ENCODE measurements at regions not wholly inside any gene's neighbourhood (a gene's known extent, or its start where the extent isn't known, plus 50 kb on each side); places are given as distances from the start of the nearest gene placed in this dataset.

DNA sequence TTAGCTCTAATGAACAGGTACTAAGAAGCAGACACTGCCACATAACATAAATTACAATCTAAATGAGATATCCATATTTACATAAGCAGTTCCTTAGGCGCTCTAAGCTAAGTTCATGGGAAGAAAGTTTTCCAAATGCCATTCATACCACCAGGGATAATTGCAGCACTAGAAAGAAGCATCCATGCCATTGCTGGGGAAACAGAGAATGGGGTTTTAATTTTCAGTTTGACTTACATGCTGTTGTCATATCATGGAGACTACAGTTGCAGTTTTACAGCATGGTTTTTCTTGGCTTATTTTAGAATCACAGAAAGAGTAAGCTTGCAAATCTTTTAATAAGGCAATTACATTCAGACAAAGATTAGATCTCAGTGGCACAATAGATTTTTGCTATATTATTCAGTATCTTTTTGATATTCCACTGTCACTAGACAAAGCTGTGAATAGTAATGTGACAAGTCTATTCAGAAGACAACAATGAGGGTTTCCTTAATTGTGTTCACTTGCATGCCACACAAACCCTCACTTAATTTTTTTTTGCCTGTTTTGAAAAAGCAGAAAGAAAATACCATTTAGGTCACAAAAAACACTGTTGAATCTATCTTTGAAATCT lies 108.4 kb upstream of the ELAVL2 start:
- no peak overlapping the region for H3K4me3 ChIP-seq (ENCODE audit: low read depth, low read length)
- no peak for DNase-seq (ENCODE audit: low read depth)
- TF ChIP-seq, protein P1, sequence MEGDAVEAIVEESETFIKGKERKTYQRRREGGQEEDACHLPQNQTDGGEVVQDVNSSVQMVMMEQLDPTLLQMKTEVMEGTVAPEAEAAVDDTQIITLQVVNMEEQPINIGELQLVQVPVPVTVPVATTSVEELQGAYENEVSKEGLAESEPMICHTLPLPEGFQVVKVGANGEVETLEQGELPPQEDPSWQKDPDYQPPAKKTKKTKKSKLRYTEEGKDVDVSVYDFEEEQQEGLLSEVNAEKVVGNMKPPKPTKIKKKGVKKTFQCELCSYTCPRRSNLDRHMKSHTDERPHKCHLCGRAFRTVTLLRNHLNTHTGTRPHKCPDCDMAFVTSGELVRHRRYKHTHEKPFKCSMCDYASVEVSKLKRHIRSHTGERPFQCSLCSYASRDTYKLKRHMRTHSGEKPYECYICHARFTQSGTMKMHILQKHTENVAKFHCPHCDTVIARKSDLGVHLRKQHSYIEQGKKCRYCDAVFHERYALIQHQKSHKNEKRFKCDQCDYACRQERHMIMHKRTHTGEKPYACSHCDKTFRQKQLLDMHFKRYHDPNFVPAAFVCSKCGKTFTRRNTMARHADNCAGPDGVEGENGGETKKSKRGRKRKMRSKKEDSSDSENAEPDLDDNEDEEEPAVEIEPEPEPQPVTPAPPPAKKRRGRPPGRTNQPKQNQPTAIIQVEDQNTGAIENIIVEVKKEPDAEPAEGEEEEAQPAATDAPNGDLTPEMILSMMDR (IDR thresholded peaks at IDR 0.05; ENCODE audit: insufficient read depth, low read length), result no peak

DNA sequence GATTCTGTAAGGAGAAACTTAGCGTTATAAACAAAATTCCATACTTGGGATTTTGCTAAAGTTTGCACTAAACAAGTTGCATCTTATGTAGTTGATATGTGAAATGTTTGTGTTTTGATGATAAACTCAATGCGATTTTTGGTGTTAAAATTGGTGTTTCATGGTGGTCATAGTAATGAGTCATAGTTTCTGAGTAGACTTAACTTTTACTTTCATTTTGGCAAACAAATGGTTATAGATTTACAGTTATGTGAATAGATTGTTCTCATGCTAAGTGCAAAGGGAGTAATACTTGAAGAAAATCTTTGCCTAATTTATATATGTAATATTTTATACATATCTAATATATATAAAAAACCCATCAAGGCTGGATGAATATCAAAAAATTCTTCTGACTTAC lies 107.3 kb upstream of the ELAVL2 start:
- TF ChIP-seq, protein P1 (IDR thresholded peaks at IDR 0.05; ENCODE audit: insufficient read depth, low read length), result no peak
- H3K4me3 ChIP-seq (ENCODE audit: low read depth, low read length), result no peak overlapping the region
- no peak for DNase-seq (ENCODE audit: low read depth)

DNA sequence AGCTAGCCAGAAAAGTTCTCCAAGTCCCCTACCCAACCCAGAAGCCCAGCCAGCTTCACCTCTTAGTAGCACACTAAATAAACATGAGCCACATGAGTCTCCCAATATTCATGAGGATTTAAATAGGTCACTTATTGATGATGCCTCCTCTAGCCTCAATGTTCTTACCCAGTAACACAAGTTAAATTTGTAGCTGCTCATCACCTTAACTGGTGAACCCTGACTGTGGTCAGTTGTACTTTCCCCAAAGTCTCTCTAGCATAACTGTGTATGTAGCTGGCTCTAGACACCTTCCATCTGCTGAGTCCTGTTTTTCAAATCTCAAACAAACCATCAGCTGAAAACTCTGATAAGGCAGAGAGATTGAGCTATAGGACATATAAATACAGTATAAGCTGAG lies 100.3 kb upstream of the ELAVL2 start:
- TF ChIP-seq, protein P1 (IDR thresholded peaks at IDR 0.05; ENCODE audit: insufficient read depth, low read length), result no peak
- DNase-seq (ENCODE audit: low read depth), result no peak
- no peak overlapping the region for H3K4me3 ChIP-seq (ENCODE audit: low read depth, low read length)

DNA sequence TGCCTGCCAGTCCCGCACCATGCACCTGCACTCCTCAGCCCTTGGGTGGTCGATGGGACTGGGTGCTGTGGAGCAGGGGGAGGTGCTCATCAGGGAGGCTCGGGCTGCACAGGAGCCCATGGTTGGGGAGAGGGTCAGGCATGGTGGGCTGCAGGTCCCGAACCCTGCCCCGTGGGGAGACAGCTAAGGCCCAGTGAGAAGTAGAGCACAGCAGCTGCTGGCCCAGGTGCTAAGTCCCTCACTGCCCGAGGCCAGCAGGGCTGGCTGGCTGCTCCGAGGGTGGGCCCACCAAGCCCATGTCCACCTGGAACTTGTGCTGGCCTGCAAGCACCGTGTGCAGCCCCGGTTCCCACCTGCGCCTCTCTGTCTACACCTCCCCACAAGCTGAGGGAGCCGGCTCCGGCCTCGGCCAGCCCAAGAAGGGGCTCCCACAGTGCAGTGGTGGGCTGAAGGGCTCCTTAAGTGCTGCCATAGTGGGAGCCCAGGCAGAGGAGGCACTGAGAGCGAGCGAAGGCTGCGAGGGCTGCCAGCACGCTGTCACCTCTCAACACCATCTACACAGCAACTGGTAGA lies 88.5 kb upstream of the ELAVL2 start:
- TF ChIP-seq, protein P1 (IDR thresholded peaks at IDR 0.05; ENCODE audit: insufficient read depth, low read length), result no peak

DNA sequence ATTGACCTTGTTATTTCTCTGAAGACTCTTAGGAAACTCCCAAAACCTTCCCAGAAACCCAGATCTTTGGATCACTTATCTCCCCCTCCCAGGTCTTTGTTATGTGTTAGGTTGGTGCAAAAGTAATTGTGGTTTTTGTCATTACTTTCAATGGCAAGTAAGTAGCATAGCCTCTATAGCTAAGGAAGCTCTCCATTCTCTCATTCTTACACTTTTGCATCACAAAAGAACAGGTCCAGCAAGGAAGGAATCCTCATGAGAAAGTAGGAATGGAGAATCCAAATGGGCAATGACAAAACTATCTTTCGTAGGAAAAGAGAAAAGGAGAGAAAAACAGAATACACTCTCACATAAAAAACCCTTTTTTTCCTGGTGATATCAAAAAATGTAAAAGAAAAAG lies 81.3 kb upstream of the ELAVL2 start:
- H3K4me3 ChIP-seq (ENCODE audit: low read depth, low read length), result no peak overlapping the region
- DNase-seq (ENCODE audit: low read depth), result no peak
- TF ChIP-seq, protein P1 (IDR thresholded peaks at IDR 0.05; ENCODE audit: insufficient read depth, low read length), result no peak

More for the DNA sequence above, 88.5 kb upstream of the ELAVL2 start:
- no peak for DNase-seq (ENCODE audit: low read depth)
- no peak overlapping the region for H3K4me3 ChIP-seq (ENCODE audit: low read depth, low read length)

DNA sequence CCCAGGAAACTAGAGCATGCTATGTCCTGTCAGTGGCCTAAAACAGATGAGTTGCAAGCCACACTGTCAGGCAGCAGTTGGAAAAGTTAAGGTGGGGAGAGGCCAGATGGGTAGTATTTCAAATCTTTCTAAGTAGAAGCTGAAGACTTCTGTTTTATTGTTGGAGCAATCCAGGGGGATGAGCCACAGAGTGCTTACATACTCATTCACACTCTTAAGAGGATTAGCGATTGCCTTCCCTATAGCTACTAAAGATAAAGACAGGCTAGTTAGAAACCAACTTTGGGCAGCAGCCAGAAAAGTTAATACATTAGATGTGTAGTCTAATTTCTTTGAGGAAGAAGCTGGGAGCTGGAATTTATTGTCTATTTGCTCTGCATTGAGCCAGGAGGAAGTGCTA lies 61.7 kb upstream of the ELAVL2 start:
- H3K4me3 ChIP-seq (ENCODE audit: low read depth, low read length), result no peak overlapping the region
- DNase-seq (ENCODE audit: low read depth), result no peak
- TF ChIP-seq, protein P1 (IDR thresholded peaks at IDR 0.05; ENCODE audit: insufficient read depth, low read length), result no peak
